Activated T-cell treated with anti-CD3 and anti-CD28 coated beads for 4 hours (primary cell): ENCODE measurements at regions not wholly inside any gene's neighbourhood (a gene's known extent, or its start where the extent isn't known, plus 50 kb on each side); places are given as distances from the start of the nearest gene placed in this dataset.
"Not testable (repeated sequence)": the region's sequence is repeated elsewhere in the genome, so short reads cannot be mapped to it uniquely, and the experiment has no call there.

Experiments used
- DNase-seq: peaks from one replicate; pipeline ENCODE4 v3.0.0-alpha.2; 2020

DNA sequence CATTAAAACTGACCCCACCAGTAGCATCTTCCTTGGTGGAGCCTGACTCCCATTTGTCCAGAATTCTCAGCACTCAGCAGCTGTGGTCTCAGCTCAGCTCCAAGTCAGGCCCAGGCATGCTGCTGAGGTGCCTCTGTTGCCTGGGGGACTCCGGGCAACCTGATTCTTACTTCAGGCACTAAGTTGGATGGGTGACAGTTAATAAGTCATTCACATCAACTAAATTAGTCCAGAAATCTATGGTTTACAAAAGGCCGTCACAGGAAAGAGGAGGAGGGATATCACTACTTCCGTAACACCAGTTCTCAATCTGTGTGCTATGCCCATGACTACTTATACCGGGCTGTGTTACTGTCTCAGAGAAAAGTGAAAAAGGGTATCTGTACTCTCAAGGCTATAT is 310.2 kb downstream of the SATB1 start:
- no peak for DNase-seq

DNA sequence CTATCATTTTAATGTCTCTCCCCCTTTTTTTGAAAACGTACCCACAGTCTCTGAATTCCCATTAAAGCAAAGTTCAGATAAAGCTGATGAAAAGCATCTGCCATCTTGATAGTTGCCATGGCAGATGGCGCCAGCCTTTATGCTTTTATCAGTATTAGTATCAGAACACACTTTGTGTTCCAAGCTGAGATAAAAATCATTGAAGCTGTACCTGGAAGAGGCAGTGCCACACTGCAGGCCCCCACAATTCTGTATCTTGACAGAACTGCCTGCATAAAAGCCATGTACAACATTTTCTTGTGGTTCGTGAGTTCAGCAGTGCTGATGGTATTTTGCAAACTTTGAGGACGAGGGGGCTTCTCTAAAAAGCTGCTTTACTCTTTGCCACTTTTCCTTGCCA is 311.7 kb downstream of the SATB1 start:
- no peak for DNase-seq

DNA sequence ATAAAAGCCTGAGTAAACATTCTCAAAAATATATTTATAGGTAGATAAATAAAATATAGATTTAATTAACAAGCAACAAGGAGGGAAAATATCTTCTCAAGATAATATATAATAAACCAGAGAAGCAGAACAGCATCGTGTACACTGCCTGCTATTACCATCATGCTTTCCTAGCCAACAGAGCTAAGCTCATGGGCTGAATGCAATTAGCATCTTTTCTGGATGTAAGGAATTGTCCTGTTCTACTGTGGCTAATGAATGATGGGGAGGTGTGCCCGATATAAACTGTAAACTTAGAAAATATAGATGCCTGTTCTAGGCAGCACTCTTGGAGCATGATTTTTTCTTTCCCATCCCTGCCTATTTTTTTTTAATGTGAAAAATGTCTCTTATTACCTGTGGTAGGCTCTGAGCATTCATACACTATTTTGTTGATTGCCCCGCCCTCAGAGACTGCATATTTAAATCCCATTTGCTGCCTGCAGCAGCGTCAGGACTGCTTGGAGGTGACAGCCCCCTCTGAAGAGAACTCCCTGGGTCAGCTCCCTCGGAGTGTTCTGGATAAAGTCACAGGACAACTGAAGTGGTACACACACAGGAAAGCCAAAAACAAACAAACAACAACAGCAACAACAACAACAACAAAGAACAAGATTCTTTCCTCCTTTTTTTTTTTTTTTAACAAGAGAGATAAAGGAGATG is 312.3 kb downstream of the SATB1 start:
- DNase-seq, result no peak

DNA sequence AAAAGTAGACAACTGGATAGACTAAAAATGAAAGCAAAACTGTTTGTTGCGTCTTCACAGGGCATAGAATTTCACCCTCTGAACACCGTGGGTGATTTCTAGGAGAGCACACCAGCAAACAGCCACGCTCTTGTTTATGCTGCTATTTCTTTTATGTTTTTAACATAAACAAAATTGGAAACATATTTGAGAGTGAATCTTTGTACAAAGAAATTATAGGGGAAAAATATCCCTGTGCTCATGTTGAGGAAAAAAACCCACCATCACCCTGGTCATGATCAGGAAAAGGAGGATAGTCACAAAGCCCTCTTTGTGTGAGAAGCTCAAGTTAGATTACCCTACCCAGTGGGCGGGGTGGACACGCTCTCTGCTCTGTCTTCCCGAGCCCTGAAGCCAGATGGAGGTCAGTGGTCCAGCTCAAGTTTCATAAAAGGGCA is 313.3 kb downstream of the SATB1 start:
- DNase-seq, result no peak

DNA sequence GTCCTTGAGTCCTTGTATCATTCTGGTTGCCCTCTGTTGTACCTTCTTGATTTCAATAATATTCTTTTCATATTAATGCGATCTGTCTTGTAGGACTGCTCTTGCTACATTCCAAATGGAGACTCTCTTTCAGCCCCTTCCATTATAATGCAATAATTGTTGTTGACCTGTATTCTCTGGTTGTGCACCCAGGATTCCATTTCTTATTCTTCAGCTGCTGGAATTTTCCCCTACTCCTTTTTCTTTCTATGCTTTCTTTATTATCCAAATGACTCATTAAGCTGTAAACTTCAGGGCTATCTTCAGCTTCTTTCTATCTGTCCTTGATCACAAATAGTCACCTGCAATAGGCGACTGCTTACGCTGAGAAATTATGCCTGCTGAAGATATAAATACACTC is 321.5 kb downstream of the SATB1 start:
- no peak for DNase-seq

DNA sequence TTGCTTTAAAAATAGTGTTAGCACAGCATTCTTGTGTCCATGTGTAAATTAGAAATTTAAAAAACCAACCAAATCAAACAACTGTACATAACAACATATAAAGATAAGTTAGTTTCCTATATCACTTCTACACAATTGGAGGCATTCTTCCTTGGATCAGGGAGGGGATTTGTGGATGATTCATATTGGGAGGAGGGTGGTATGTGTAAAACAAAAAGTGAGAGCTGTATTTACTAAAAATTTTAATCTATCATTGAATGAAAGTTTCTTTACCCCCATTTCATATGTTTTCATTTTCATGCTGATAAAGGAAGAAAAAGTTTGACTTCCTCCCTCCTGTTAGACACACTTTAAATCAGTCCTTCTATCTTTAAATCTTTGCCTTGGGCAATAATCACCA is 325.0 kb downstream of the SATB1 start:
- DNase-seq, result no peak

DNA sequence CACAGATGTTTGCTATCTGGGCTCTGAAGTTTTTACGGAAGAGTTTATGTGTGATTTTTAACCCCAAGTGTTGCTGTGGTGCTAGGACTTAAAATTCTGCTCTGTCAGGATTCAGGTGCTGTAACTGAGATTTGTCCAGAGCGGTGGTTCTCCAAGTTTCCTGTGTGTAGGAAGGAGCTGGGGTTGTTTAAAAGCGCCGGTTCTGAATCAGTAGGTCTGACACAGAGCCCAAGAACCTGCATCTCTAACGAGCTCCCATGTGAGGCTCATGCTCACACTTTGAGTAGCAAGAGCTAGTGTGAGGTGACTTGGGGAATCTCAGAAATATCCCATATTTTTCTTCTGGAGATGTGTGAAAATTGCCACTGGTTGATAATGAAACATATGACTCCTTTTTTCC is 325.5 kb downstream of the SATB1 start:
- no peak for DNase-seq

DNA sequence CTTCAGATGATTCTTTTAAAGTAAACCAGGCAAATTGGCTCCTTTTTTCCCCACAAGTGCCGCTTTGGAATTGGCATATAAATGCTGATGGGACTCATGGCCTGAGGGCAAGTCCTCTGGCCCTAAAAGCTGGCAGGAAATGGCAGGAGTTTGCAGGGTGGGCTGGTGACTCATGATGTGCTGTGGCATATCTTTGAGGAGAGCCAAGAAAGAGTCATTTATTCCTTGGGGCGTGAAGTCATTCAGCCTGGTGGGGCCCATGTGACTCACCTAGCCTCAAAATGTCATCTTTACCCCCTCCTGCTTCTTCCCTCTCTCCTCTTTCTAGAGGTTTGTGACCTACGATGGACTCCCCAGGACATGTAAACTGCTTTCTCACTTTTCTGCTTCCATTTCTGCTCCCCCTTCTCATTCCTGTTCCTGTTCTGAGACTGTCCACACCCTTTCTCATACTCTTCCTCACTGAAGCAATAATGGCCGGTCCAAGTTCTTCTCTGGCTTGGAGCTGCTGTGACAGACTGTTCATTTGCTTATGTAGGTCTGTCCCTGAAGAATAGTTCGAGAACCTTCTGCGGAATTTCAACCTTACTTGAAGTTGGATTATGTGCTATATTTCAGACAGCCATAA is 326.1 kb downstream of the SATB1 start:
- no peak for DNase-seq

DNA sequence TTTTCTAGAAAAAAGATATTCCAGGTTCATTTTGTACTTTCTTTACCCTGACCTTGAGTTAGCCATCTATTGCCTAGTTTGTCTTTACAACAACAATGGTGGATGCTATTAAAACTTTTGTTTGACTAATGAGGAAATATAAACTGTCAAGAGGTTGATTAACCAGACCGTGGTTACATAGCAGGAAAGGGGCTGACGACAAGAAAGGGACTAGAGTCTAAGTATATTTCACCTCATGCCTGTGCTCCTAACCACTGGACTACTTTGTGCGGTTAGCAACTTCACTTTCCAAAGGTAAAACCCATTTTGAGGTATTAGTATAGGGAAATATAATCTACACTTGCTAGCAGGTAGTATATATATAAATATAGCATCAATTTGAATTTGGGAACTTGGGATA is 327.1 kb downstream of the SATB1 start:
- DNase-seq, result no peak

DNA sequence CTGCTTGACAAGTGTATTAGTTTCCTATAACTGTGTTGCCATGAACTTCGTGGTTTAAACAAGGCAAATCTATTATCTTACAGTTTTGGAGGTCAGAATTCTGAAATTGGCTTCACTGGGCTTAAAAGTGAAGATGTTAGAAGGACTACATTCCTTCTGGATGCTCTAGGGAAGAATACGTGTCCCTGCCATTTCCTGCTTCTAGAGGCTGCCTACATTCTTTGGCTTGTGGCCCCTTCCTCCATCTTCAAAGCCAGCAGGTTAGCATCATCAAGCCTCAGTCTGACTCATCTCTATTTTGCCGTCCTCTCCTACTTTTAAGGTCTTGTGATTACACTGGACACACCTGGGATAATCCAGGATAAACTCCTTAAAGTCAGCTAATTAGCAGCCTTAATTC is 327.7 kb downstream of the SATB1 start:
- DNase-seq, result no peak

DNA sequence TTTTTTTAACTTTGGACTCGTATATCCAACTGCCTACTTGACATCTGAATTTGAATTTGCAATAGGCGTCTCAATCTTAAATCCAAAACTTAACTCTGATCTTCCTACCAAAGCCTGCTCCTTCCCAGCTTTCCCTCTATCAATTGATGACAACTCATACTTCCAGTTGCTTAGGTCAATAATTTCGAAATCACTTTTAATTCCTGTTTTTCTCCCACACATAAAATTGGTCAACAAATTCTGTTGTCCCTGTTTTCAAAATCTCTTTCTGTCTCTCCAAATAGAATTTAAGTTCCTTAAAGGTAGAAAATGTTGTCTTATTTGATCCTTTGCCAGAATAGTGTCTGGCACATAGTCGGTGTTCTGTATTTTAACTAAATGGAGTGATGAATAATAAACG is 332.4 kb downstream of the SATB1 start:
- no peak for DNase-seq

DNA sequence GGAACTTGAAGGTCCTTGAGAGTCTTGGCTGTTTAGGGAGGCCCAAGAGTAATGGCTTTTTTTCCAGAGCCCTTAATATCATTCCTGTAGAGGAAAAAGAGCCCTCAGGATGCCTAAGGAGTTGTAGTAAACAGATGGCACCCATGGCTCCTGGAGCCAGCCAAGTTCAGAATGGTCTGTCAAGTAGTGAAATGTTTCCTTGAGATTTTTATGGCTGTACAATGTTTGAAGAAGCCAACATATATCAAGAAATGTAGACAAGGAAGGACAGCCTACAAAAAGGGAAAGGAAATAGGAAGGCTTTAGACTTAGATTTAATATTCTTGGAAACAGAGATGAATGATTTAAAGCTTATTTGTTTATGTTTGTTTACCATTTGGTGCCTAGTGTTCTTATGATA is 334.8 kb downstream of the SATB1 start:
- DNase-seq, result no peak

DNA sequence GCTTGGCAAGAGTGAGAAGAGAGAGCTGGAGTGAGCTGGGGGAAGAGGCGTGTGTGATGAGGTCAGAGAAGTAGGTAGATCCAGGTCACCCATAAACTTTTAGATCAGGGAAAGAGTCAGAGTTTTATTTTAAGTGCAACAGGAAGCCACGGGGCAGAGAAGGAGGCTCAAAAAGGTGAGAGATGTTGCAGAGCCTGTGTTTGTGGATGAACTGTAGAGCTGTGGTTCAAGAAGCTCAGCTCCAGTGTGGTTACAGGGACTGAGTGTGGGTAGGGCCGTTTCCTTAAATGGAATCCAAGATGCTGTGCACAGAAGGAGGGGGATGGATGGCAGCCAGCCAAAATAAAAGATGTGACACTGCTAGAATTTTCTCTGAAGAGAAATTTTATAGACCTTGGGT is 337.2 kb downstream of the SATB1 start:
- DNase-seq, result no peak

DNA sequence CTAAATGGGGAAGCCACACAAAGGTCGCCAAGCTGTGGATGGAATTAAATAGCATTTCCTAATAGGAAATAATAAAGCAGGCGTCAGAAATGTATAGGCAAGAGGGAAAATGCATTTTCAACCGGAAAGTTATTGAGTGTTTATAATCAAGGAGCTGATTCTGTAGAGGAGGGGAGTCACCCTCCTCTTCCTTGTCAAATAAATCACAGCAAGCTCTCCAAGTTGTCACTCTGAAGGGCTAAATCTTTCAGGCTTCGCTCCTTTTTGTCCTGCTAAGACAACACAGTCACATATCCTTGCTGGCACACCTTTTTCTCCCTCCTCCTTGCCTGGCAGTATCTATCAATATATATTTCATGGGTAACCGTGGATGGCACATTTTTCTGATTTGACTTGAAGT is 338.4 kb downstream of the SATB1 start:
- no peak for DNase-seq

DNA sequence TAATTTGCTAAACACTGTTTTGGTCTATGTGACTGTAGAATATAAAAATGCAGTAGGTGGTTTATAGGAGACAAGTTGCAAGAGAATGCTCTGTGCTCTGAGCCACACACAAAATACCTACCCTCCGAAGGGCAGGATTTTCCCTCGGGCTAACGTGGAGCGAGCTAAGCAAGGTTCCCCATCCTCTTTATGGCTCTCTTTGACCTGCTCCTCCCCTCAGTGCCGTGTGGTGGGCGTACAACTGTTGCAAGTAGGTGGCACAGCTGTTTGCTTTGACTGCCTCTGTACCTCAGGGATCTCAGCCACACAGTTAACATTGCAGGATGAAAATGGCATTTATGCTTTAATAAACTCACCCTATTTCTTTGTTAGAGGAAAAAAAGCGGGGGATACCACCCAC is 339.1 kb downstream of the SATB1 start:
- DNase-seq, result no peak

DNA sequence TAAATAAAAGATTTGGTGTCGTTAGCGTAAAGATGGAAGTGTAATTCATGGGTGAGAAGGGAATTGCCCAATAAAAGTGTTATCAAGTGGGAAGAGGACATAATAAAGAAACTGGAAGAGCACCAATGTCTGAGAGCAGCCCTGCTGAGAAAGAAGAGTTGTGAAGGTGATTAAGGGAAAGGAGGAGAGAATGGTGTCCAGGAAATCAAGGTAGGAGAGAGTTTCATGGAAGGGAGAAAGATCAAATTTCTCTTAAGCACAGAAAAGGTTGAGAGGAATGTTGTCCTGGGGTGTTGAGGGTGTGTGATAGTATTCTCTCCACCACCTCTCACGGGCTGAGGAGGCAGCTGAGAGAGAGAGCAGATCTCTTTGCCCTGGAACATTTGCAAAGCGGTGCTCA is 339.7 kb downstream of the SATB1 start:
- no peak for DNase-seq

DNA sequence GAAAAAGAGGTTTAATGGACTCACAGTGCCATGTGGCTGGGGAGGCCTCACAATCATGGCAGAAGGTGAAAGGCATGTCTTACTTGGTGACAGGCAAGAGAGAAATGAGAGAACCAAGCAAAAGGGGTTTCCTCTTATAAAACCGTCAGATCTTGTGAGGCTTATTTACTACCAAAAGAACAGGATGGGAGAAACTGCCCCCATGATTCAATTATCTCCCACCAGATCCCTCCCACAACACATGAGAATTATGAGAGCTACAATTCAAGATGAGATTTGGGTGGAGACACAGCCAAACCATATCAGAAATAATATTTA is 340.8 kb upstream of the TBC1D5 start:
- DNase-seq, result not testable (repeated sequence)

DNA sequence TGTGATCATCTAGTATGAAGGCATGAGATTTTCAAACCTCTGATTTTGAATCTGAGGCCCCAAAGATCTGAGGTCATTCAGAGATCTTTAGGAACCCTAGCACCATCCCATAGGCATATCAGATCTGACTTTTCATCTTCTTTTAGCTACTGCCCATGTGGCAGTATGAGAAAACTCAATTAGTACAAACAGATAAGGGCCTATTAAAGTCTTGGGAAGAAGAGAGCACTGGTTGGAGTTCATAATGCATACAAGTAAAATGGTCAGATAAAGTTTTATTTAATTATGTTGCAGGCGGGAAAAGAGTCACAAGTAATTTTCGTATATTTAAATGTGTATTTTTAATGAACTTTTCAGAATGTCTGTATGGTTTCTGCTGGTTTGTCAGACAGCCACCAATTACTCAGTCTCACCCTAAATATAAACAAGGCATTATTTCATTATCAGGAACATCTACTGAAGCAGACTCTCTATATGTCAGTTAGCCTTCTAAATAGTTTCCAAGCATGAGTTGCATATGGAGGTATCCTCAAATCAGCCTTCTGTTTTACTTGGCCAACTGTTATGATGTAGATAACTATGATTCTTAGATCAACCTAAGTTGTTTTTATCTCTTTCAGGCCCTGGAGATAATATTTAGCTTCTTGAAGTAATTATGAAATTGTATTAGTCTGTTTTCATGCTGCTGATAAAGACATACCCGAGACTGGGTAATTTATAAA is 340.3 kb upstream of the TBC1D5 start:
- DNase-seq, result no peak

DNA sequence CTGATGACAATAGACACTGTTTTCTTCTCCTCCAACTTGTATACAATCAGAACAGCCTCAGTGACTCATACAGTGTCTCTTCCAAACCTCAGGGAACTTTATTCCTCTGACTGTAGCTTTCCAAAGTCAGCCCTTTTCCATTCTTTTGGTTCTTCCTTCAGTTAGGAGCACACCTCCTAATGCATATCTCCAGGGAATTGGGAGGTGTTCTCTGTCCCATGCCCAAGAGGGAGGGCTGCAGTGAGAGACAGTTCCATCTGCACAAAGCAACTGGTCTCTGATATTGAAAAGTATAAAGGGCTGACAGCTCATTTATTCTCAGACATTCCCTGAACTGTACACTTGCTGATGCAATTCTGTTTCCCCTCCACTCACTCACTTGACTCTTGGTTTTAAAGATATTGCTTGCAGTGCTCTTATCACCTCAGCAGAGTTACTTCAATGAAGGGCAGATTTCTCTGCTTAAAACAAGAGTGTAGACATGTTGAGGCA is 337.8 kb upstream of the TBC1D5 start:
- DNase-seq, result no peak

DNA sequence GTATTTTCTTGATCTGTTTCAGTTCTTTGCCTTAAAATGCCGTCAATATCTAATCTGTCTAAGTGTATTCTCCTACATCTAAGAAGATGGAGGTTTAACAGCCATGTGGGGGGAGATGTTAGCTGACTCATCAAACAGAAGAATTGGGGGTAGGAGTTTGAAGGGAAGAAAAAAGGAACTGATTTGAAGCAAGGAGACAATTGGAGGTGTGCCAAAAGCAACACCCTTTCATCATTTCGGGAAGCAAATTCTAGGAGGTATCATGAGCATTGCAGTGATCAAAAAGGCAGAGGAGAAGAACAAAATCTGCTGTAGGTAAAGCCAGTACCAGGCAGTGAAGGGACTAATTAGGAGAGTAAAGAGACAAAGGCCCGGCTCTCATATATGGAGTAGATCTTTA is 337.3 kb upstream of the TBC1D5 start:
- no peak for DNase-seq

DNA sequence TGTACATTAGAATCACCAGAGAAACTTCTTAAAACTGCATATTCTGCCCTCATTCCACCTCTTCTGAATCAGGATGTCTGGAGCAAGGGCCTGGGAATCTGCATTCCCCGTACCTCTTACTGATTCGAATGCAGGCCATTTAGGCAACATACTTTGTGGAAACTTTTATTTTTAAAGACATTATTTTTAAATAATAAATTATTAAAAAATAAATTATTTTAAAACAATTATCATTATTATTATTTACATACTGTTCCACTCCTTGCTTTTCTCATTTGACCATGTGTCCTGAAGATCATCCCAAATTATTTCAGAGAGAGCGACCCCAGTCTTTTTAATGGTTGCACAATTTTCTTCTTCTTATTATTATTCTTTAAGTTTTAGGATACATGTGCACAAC is 336.6 kb upstream of the TBC1D5 start:
- no peak for DNase-seq

DNA sequence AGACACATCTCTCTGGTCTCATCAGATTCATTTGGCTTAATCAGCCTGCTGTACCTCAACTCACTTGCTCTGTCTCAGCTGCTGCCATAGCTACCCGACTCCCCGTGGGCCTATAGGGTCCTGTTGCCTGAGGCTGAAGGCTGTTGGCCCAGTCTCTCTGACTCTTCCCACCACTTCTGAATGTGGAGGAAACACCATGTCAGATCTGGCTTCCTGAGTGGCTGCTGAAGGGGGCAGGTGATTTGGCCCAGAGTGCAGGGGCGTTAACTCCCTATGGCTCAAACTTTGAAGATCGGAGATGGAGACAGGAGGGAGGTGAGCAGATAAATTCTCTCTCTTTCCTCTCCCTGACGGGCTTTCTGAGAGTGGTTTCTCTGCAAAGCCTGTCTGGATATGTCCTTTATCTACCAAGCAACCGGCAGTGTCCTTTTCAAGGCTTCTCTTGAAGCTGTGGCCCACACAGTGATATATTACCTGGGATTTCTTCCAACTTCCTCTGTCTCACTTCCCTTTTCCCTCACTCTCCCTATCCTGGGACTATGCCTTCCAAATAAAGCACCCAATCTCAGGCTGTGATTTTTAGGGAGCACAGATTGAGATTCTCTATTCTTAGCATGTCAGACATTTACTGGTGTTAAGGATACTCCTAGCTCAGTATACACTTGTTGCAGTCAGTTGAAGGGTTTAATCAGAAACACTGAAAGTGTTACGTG is 334.9 kb upstream of the TBC1D5 start:
- DNase-seq, result no peak

DNA sequence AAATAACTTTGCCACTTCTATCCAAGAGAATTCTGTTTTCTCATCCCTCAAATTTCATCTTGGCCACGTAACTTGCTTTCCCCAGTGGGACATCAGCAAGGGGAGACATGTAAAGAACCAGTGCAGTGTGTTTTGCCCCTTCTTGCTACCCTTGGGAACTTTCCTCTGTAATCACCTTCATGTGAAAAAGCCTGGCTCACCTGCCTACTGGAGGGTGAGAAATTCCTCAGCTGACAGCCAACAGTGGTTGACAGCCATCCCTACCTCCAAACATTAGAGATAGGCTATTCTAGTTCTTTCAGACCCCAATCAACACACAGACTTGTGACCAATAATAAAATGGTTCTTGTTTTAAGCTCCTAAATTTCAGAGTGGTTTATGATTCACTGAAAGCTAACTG is 333.9 kb upstream of the TBC1D5 start:
- no peak for DNase-seq

DNA sequence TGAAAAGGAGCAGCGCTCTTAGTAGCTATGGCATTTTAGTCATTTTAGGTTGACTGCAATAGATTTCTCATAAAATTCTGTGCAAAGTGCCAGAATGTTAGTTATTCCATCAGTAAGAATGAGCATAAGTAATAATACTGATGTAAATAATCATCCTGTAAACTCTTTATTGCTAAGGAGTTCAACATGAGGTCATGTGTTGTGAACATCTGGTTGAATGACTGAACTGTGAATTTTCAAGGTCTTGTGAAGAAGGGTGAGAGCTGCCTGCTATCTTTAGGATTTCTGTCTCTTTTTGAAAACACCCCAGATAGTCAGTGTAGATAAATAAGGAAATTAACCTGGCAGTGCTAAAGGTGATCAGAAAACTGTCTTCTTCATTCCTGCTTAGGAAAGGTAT is 333.4 kb upstream of the TBC1D5 start:
- no peak for DNase-seq
